OCI-LY3 (cell line): ENCODE measurements at regions not wholly inside any gene's neighbourhood (a gene's known extent, or its start where the extent isn't known, plus 50 kb on each side); places are given as distances from the start of the nearest gene placed in this dataset.
A peak's percentile ranks its signal among the peaks of the same experiment; 100 is the strongest.
"Not testable (repeated sequence)": the region's sequence is repeated elsewhere in the genome, so short reads cannot be mapped to it uniquely, and the experiment has no call there.

ENCODE experiments used
- H2AFZ ChIP-seq: fragments of 200-600, 300-600 bp; shearing (Covaris generic); 2 replicates; pipeline ENCODE4 v1.6.0; 2014; ENCODE audit warnings: antibody characterized with exemption, low read depth, low read length
- H3K27ac ChIP-seq: fragments of 200-600, 300-600 bp; sonication (generic); 2 replicates; pipeline ENCODE4 v1.5.1; 2014; ENCODE audit warnings: mild to moderate bottlenecking, low read length, moderate library complexity, mixed read lengths
- H3K27me3 ChIP-seq: fragments of 200-600, 300-600 bp; sonication (generic); 2 replicates; pipeline ENCODE4 v1.6.1; 2014; ENCODE audit warnings: low read depth, low read length, mixed read lengths
- H3K36me3 ChIP-seq: fragments of 200-600, 300-600 bp; sonication (generic); replicated peaks from 2 replicates; pipeline ENCODE3; 2014; ENCODE audit warnings: low read depth, low read length, mixed read lengths
- H3K4me1 ChIP-seq: fragments of 300-600, 200-600 bp; sonication (generic); 2 replicates; pipeline ENCODE4 v1.6.1; 2014; ENCODE audit warnings: low read length, mixed read lengths
- H3K4me2 ChIP-seq: fragments of 200-600, 300-600 bp; sonication (generic); 2 replicates; pipeline ENCODE4 v1.6.1; 2014; ENCODE audit warnings: low read length, mixed read lengths
- H3K4me3 ChIP-seq: fragments of 300-600, 200-600 bp; sonication (generic); 2 replicates; pipeline ENCODE4 v1.5.1; 2014; ENCODE audit warnings: antibody characterized with exemption, mild to moderate bottlenecking, low read length, moderate library complexity
- H3K79me2 ChIP-seq: fragments of 300-600, 200-600 bp; shearing (Covaris generic); 2 replicates; pipeline ENCODE4 v1.6.1; 2014; ENCODE audit warnings: mild to moderate bottlenecking, low read length, mixed read lengths
- H3K9ac ChIP-seq: fragments of 300-600, 200-600 bp; shearing (Covaris generic); 2 replicates; pipeline ENCODE4 v1.6.0; 2014; ENCODE audit warnings: mild to moderate bottlenecking, low read length, moderate library complexity
- H3K9me3 ChIP-seq: fragments of 200-600, 300-600 bp; shearing (Covaris generic); 2 replicates; pipeline ENCODE4 v1.6.1; 2014; ENCODE audit warnings: low read length, mixed read lengths; ENCODE audit not compliant: insufficient read depth
- H4K20me1 ChIP-seq: fragments of 200-600, 300-600 bp; sonication (generic); 2 replicates; pipeline ENCODE4 v1.6.1; 2016; ENCODE audit warnings: low read length, mixed read lengths; ENCODE audit not compliant: insufficient read depth
- EZH2phosphoT487 ChIP-seq: fragments of 200-600 bp; shearing (Covaris generic); IDR thresholded peaks from 2 replicates; pipeline ENCODE4 v1.6.1; 2018; ENCODE audit warnings: antibody characterized with exemption, mixed run types, low read depth
- TF ChIP-seq, protein P1 (sequence below): fragments of 200-600, 300-600 bp; sonication (generic); IDR thresholded peaks from 2 replicates; pipeline ENCODE4 v1.5.1; 2014; ENCODE audit warnings: antibody characterized with exemption, low read length, low read depth

DNA sequence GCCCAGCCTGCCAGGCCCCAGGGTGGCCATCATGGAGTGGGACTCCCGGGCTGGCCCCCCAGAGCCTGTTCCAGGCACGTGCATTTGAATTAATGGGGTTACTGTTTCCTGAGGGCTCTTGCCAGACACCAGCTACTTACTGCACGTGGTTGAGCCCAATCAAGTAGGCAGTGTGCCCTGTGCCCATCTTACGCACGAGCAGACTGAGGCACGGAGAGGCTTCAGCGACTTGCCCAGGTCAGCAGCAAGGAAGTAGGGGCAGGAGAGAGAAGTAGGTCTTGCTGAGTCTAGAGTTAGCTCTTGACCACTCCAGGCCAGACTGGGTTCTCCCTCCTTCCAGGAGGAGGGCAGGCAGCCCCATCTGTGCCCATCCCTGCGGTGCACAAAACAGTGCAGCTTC is 67.7 kb downstream of the DIO3 start:
- Histone ChIP-seq H3K36me3 (no peaks in the 10 kb centered on the region), H3K4me1 (no peaks in the 10 kb centered on the region; the same call in 1 of the 2 replicates), H3K4me2 (peak overlapping the region; percentile 87), H4K20me1 (no peaks in the 10 kb centered on the region), H3K79me2 (no peaks in the 10 kb centered on the region), H3K9me3 (no peaks in the 10 kb centered on the region), H2AFZ (peak overlapping the region; percentile 96), H3K27me3 (no peaks in the 10 kb centered on the region), H3K4me3 (peak overlapping the region; percentile 74), H3K9ac (peak overlapping the region; percentile 41; the same call in 1 of the 2 replicates), H3K27ac (no peak overlapping the region)
- TF ChIP-seq EZH2phosphoT487: no peak
- TF ChIP-seq, protein P1, sequence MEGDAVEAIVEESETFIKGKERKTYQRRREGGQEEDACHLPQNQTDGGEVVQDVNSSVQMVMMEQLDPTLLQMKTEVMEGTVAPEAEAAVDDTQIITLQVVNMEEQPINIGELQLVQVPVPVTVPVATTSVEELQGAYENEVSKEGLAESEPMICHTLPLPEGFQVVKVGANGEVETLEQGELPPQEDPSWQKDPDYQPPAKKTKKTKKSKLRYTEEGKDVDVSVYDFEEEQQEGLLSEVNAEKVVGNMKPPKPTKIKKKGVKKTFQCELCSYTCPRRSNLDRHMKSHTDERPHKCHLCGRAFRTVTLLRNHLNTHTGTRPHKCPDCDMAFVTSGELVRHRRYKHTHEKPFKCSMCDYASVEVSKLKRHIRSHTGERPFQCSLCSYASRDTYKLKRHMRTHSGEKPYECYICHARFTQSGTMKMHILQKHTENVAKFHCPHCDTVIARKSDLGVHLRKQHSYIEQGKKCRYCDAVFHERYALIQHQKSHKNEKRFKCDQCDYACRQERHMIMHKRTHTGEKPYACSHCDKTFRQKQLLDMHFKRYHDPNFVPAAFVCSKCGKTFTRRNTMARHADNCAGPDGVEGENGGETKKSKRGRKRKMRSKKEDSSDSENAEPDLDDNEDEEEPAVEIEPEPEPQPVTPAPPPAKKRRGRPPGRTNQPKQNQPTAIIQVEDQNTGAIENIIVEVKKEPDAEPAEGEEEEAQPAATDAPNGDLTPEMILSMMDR: no peak

DNA sequence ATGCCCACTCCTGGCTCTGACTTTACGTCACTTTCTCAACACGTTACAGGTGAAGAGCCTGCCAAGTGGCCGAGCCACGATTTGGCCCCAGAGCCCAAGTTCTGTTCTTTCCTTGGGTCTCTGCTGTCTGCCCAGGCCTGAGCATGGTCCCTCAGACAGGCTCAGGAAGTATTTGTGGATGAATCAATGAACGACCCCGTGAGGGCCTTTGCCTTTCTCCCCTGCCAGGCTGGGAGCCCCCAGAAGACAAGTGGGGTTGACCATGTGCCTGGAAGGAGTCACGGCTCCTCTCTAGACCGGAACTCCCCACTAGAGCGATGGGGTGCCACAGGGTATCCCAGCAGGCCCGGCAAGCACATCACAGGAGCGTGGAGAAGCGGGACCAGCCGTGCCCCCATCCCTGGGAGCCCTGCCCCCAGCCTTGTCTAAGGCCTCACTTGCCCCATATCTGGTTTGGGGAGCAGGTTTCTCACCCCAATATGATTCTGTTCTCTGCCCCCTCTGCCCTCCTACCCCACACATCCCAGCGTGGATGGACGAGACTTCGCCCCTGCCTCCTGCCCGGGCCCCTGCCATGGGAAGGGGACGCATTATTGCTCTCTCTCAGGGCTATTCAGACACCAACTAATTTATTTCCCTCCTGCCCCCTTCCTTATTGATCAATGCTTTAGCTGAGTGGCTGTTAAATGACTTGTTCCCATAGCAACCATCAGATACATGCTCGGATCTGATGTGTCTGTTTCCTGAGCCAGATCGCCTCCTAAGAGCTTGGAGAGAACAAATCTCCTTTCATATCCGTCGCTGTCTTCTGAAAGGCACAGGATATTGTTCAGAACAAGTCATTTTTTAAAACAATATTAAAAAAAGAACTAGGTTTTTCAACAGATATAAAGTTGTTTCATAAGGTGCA is 69.0 kb downstream of the DIO3 start:
- Histone ChIP-seq H3K4me2 (no peak overlapping the region), H3K4me3 (no peak overlapping the region), H3K27ac (no peak overlapping the region), H4K20me1 (no peaks in the 10 kb centered on the region), H3K36me3 (no peaks in the 10 kb centered on the region), H3K27me3 (no peaks in the 10 kb centered on the region), H3K9ac (no peak overlapping the region), H3K4me1 (no peaks in the 10 kb centered on the region; the same call in 1 of the 2 replicates), H3K79me2 (no peaks in the 10 kb centered on the region), H2AFZ (no peak overlapping the region), H3K9me3 (no peaks in the 10 kb centered on the region)
- TF ChIP-seq, protein P1: no peak
- no peak for TF ChIP-seq EZH2phosphoT487

DNA sequence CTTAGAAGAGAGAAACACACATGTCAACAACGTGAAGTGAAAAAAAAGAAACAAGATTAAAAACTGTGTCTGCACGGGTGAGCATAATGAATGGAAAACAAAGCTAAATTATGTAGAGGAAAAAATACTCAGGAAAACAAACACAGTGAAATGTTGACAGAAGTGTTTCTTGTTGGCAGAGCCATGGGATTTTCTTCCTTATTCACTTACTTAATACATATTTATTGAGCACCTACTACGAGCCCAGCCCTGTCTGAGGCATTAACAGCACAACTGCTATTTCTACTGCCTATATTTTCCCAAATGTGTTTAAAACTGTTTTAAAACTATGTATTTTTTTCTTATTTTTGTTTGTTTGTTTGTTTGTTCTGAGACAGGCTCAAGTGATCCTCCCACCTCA is 69.9 kb downstream of the DIO3 start:
- Histone ChIP-seq H3K4me1 (peaks cover 4% of the 10 kb centered on the region), H3K79me2 (no peaks in the 10 kb centered on the region), H2AFZ (no peak overlapping the region), H3K4me3 (no peak overlapping the region), H3K27me3 (no peaks in the 10 kb centered on the region), H4K20me1 (no peaks in the 10 kb centered on the region), H3K36me3 (no peaks in the 10 kb centered on the region), H3K27ac (no peak overlapping the region), H3K9me3 (no peaks in the 10 kb centered on the region), H3K4me2 (no peak overlapping the region), H3K9ac (no peak overlapping the region)
- TF ChIP-seq, protein P1: no peak
- no peak for TF ChIP-seq EZH2phosphoT487

DNA sequence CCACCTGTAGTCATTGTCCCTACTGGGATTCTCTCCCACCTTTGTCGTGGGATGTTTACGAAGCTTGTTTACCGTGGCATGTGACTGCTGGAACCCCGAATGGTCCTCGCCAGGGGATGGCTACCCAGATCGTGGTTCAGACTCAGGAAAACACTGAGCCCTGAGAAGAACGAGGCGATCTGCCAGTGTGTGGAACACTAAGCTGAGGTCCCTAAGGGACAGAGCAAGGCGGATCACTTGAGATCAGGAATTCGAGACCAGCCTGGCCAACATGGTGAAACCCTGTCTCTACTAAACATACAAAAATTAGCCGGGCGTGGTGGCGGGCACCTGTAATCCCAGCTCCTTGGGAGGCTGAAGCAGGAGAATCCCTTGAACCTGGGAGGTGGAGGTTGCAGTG is 70.7 kb downstream of the DIO3 start:
- H3K27me3 ChIP-seq, H3K4me2 ChIP-seq, H3K4me3 ChIP-seq, H4K20me1 ChIP-seq, H3K9me3 ChIP-seq, H3K4me1 ChIP-seq, H2AFZ ChIP-seq, H3K9ac ChIP-seq, H3K79me2 ChIP-seq, H3K36me3 ChIP-seq, H3K27ac ChIP-seq: not testable (repeated sequence)
